ENCODE measurements at regions not wholly inside any gene's neighbourhood (a gene's known extent, or its start where the extent isn't known, plus 50 kb on each side); places are given as distances from the start of the nearest gene placed in this dataset.

DNA sequence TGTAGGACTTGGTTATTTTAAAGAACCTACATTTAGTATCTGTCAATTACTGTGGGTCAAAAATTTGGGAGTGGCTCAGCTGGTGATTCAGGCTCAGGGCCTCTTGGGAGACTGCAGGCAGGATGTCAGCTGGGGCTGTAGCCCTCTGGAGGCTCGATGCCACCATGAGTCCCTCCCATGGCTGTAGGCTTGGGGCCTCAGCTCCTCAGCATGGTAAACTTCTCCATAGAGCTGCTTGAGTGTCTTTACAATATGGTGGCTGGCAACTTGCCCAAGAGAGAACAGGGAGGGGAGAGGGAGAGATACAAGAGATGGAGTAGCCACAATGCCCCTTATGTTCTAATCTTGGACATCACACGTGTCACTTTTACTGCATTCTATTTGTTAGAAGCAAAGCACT is 470.4 kb downstream of the CDH26 start:
- no peak overlapping the region for H3K4me3 ChIP-seq
- no peak for DNase-seq
- H3K9me3 ChIP-seq = peaks cover 3% of the 10 kb centered on the region
- ATAC-seq = no peak
- H3K4me1 ChIP-seq (ENCODE audit: low read depth) = no peaks in the 10 kb centered on the region
- TF ChIP-seq, protein P1, sequence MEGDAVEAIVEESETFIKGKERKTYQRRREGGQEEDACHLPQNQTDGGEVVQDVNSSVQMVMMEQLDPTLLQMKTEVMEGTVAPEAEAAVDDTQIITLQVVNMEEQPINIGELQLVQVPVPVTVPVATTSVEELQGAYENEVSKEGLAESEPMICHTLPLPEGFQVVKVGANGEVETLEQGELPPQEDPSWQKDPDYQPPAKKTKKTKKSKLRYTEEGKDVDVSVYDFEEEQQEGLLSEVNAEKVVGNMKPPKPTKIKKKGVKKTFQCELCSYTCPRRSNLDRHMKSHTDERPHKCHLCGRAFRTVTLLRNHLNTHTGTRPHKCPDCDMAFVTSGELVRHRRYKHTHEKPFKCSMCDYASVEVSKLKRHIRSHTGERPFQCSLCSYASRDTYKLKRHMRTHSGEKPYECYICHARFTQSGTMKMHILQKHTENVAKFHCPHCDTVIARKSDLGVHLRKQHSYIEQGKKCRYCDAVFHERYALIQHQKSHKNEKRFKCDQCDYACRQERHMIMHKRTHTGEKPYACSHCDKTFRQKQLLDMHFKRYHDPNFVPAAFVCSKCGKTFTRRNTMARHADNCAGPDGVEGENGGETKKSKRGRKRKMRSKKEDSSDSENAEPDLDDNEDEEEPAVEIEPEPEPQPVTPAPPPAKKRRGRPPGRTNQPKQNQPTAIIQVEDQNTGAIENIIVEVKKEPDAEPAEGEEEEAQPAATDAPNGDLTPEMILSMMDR (IDR thresholded peaks at IDR 0.05) = no peak
- intact Hi-C loops (cut with DNase I, micrococcal nuclease) = no loop called here
- no peaks in the 10 kb centered on the region for H3K36me3 ChIP-seq (ENCODE audit: low read depth)

DNA sequence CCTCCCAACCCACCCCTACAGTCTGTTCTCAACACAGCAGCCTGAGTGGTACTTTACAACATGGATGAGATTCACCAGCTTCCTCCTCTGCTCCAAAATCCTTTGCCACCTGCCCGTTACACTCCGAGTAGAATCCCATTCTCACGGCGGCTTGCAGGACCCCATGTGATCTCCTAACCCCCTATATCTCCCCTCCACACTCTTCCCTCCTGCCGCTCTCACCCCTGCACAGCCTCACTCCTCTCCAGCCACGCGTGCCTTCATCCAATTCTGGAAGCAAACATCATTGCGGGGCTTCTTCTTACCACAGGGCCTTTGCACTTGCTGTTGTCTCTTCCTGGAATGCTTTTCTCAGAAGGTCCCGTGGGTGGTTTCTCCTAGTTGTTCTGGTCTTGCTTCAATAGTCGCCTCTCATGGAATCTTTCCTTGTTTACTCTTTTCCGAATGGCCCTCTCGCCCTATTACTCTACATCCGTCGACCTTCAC is 472.3 kb downstream of the CDH26 start:
- peaks cover 3% of the 10 kb centered on the region for H3K9me3 ChIP-seq
- intact Hi-C loops (cut with DNase I, micrococcal nuclease) = no loop called here
- no peak overlapping the region for H3K4me3 ChIP-seq
- H3K36me3 ChIP-seq (ENCODE audit: low read depth) = no peaks in the 10 kb centered on the region
- TF ChIP-seq, protein P1 (IDR thresholded peaks at IDR 0.05) = no peak
- H3K4me1 ChIP-seq (ENCODE audit: low read depth) = no peaks in the 10 kb centered on the region
- no peak for DNase-seq
- ATAC-seq = no peak

DNA sequence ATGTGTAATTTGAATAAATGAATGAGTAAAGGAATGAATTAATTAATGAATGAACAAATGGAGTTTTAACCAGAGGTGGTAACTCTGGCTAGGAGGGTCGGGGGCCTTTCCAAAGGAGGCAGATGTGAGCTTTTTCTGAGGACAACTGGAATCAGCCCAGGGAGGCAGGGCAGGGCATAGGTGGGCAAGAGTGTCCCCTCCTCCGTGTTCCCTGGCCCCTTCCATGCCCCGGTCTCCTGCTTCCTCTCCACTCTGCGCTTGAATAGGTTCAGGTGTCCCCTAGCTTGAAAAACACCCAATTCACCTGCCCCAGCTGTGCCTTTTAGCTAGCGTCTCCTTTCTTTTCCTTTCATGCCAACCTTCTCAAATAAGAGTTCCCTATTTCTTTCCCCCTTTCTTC is 473.1 kb downstream of the CDH26 start:
- TF ChIP-seq, protein P1 (IDR thresholded peaks at IDR 0.05) = no peak

DNA sequence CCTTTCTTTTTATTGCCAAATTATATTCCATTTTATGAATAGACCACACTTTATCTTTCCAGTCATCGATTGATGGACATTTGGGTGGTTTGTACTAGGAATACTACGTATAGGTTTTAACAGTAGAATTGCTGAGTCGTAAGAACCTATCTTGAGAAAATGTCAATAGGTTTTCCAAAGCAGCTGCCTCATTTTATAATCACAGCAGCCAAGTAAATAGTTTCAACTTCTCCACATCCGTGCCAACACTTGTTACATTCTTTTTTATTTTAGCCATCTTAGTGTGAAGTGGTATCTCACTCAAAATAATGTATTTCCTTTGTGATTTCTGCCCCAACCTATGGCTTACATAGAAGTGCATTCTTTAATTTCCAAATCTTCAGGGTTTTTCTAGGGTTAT is 479.2 kb downstream of the CDH26 start:
- peaks cover 5% of the 10 kb centered on the region for H3K9me3 ChIP-seq
- TF ChIP-seq, protein P1 (IDR thresholded peaks at IDR 0.05) = no peak
- intact Hi-C loops (cut with DNase I, micrococcal nuclease) = no loop called here
- no peak for DNase-seq
- H3K36me3 ChIP-seq (ENCODE audit: low read depth) = no peaks in the 10 kb centered on the region
- H3K4me1 ChIP-seq (ENCODE audit: low read depth) = no peaks in the 10 kb centered on the region
- no peak overlapping the region for H3K4me3 ChIP-seq
- no peak for ATAC-seq

More for the DNA sequence above, 473.1 kb downstream of the CDH26 start:
- Histone ChIP-seq H3K36me3 (ENCODE audit: low read depth) (no peaks in the 10 kb centered on the region), H3K4me3 (no peak overlapping the region), H3K4me1 (ENCODE audit: low read depth) (no peaks in the 10 kb centered on the region), H3K9me3 (peaks cover 3% of the 10 kb centered on the region)
- intact Hi-C loops (cut with DNase I, micrococcal nuclease) = no loop called here
- no peak for DNase-seq
- no peak for ATAC-seq

DNA sequence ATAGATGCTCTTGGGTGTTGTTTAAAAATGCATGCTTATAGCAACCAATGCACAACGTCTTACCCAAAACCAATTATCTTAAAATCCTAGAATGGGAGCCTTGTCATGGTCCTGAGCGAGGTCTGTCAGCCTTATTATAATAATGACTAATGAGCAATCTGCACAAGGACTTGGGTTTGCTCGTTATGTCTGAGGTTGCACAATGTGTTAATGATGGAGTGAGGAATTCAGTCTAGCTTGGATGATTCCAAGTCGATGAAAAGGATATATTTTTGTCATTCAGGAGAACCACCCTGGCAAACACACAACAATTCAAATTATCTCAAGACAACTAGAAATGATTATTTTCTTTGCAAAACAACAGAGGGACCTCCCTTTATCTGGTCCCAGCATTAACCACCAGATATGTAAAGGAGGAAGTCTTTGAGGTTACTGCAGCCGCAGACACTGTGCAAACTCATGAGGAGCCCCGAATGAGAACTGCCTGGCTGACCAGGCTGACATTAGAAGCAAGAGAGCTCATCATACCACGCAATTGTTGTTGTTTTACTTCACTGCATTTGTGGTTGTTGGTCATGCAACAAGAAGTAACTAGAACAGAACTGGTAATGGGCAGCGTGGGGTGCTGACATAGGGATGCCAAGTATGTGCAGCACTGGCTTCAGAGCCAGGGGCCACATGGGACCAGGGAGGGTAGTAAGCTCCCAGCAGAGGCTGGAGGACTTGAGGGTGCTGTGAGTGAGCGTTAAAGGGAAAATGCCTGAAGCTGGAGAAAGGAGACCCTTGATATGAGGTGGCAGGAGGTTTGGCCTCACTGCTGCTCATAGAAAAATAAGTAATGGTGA is 488.3 kb downstream of the CDH26 start:
- no peaks in the 10 kb centered on the region for H3K9me3 ChIP-seq
- no peaks in the 10 kb centered on the region for H3K4me1 ChIP-seq (ENCODE audit: low read depth)
- intact Hi-C loops (cut with DNase I, micrococcal nuclease) = no loop called here
- H3K4me3 ChIP-seq = no peak overlapping the region
- TF ChIP-seq, protein P1 (IDR thresholded peaks at IDR 0.05) = no peak
- DNase-seq (no peak), ATAC-seq (no peak)
- H3K36me3 ChIP-seq (ENCODE audit: low read depth) = no peaks in the 10 kb centered on the region
